HEK293 (cell line): ENCODE measurements at regions not wholly inside any gene's neighbourhood (a gene's known extent, or its start where the extent isn't known, plus 50 kb on each side); places are given as distances from the start of the nearest gene placed in this dataset.

Source experiments
- KLF7 ChIP-seq: fragments of 450-650 bp; formaldehyde crosslinking; IDR thresholded peaks from 2 replicates; pipeline ENCODE4 v1.5.1; 2016; ENCODE audit warnings: missing biosample characterization, missing genetic modification characterization, borderline replicate concordance
- KLF9 ChIP-seq: fragments of 450-650 bp; formaldehyde crosslinking; IDR thresholded peaks from 2 replicates; pipeline ENCODE4 v1.5.1; 2016; ENCODE audit warnings: missing biosample characterization, missing genetic modification characterization, low read depth
- SCRT2 ChIP-seq: fragments of 450-650 bp; formaldehyde crosslinking; IDR thresholded peaks from 2 replicates; pipeline ENCODE4 v1.5.1; 2016; ENCODE audit warnings: missing biosample characterization, missing genetic modification characterization
- SP2 ChIP-seq: fragments of 450-650 bp; formaldehyde crosslinking; IDR thresholded peaks from 2 replicates; pipeline ENCODE4 v1.5.1; 2016; ENCODE audit warnings: missing biosample characterization, missing genetic modification characterization
- ZFHX2 ChIP-seq: fragments of 450-650 bp; formaldehyde crosslinking; conservative IDR thresholded peaks from 2 replicates; pipeline ENCODE4 v1.5.1; 2016; ENCODE audit warnings: missing biosample characterization, missing genetic modification characterization
- ZNF146 ChIP-seq: fragments of 450-650 bp; formaldehyde crosslinking; IDR thresholded peaks from 2 replicates; pipeline ENCODE4 v1.5.1; 2016; ENCODE audit warnings: missing biosample characterization, missing genetic modification characterization
- ZNF211 ChIP-seq: fragments of 450-650 bp; formaldehyde crosslinking; IDR thresholded peaks from 2 replicates; pipeline ENCODE4 v1.5.1; 2016; ENCODE audit warnings: low read depth, missing biosample characterization, missing genetic modification characterization
- ZNF214 ChIP-seq: fragments of 450-650 bp; formaldehyde crosslinking; IDR thresholded peaks from 2 replicates; pipeline ENCODE4 v1.5.1; 2017; ENCODE audit warnings: missing biosample characterization, mild to moderate bottlenecking, missing genetic modification characterization, borderline replicate concordance
- ZNF311 ChIP-seq: fragments of 450-650 bp; formaldehyde crosslinking; IDR thresholded peaks from 2 replicates; pipeline ENCODE4 v1.5.1; 2017; ENCODE audit warnings: missing biosample characterization, missing genetic modification characterization, borderline replicate concordance
- ZNF501 ChIP-seq: fragments of 450-650 bp; formaldehyde crosslinking; IDR thresholded peaks from 2 replicates; pipeline ENCODE4 v1.5.1; 2016; ENCODE audit warnings: missing biosample characterization, missing genetic modification characterization
- ZNF621 ChIP-seq: fragments of 450-650 bp; formaldehyde crosslinking; IDR thresholded peaks from 2 replicates; pipeline ENCODE4 v1.5.1; 2017; ENCODE audit warnings: missing biosample characterization, missing genetic modification characterization
- ZNF777 ChIP-seq: fragments of 450-650 bp; formaldehyde crosslinking; IDR thresholded peaks from 2 replicates; pipeline ENCODE4 v1.5.1; 2017; ENCODE audit warnings: missing biosample characterization, missing genetic modification characterization, borderline replicate concordance
- TF ChIP-seq, protein P1 (sequence below): fragments of 450-650 bp; formaldehyde crosslinking; IDR thresholded peaks from 2 replicates; pipeline ENCODE4 v1.5.1; 2016; ENCODE audit warnings: missing biosample characterization, missing genetic modification characterization

DNA sequence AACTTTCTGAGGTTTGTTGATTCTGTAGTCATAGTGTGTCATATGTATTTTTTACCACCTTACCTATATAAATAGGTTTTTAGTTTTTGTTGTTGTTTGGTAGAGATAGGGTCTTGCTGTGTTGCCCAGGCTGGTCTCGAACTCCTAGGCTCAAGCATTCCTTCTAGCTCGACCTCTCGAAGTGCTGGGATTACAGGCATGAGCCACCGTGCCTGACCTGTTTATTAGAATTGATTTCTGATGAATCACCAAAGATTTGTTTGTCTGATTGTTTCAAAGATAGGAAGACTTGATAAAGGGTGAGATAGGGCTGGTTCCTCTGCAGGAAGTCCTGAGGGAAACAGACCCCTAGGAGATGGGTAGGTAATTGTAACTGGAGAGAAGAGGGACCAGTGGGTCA lies 481.6 kb downstream of the PCNX1 start:
- no peak for TF ChIP-seq ZNF146
- no peak for TF ChIP-seq ZNF311 (tag by site-specific recombination)
- no peak for TF ChIP-seq ZNF621 (tag by site-specific recombination)
- TF ChIP-seq, protein P1, sequence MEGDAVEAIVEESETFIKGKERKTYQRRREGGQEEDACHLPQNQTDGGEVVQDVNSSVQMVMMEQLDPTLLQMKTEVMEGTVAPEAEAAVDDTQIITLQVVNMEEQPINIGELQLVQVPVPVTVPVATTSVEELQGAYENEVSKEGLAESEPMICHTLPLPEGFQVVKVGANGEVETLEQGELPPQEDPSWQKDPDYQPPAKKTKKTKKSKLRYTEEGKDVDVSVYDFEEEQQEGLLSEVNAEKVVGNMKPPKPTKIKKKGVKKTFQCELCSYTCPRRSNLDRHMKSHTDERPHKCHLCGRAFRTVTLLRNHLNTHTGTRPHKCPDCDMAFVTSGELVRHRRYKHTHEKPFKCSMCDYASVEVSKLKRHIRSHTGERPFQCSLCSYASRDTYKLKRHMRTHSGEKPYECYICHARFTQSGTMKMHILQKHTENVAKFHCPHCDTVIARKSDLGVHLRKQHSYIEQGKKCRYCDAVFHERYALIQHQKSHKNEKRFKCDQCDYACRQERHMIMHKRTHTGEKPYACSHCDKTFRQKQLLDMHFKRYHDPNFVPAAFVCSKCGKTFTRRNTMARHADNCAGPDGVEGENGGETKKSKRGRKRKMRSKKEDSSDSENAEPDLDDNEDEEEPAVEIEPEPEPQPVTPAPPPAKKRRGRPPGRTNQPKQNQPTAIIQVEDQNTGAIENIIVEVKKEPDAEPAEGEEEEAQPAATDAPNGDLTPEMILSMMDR (tag by site-specific recombination): no peak
- TF ChIP-seq ZNF214 (tag by site-specific recombination): no peak
- no peak for TF ChIP-seq SCRT2 (tag by site-specific recombination)
- TF ChIP-seq ZNF501 (tag by site-specific recombination): no peak
- no peak for TF ChIP-seq ZNF211 (tag by site-specific recombination)
- no peak for TF ChIP-seq KLF9 (tag by site-specific recombination)
- TF ChIP-seq ZNF777 (tag by site-specific recombination): no peak
- no peak for TF ChIP-seq ZFHX2 (tag by site-specific recombination)
- no peak for TF ChIP-seq SP2 (tag by site-specific recombination)
- no peak for TF ChIP-seq KLF7 (tag by site-specific recombination)
